Retinal pigment epithelial cell (primary cell): ENCODE measurements at regions not wholly inside any gene's neighbourhood (a gene's known extent, or its start where the extent isn't known, plus 50 kb on each side); places are given as distances from the start of the nearest gene placed in this dataset.
"Not testable (repeated sequence)": the region's sequence is repeated elsewhere in the genome, so short reads cannot be mapped to it uniquely, and the experiment has no call there.

Experiments used
- DNase-seq: peaks from one replicate; pipeline ENCODE4 v3.0.0-alpha.2; 2010; ENCODE audit warnings: low read depth
- H3K4me3 ChIP-seq: 2 replicates; pipeline ENCODE4 v1.5.1; 2011; ENCODE audit warnings: mild to moderate bottlenecking, low read length, control low read depth, moderate library complexity
- CTCF ChIP-seq: conservative IDR thresholded peaks from 2 replicates; pipeline ENCODE4 v1.5.1; 2011; ENCODE audit warnings: low read depth, low read length, control low read depth, inconsistent platforms

GRCh38 chr6:153984811-153985210 is 54.2 kb upstream of the OPRM1 start:
- TF ChIP-seq CTCF = no peak
- H3K4me3 ChIP-seq = no peak overlapping the region
- no peak for DNase-seq

GRCh38 chr6:153980171-153980570 is 58.9 kb upstream of the OPRM1 start:
- DNase-seq = no peak

GRCh38 chr6:153978911-153979548 is 60.0 kb upstream of the OPRM1 start:
- DNase-seq, H3K4me3 ChIP-seq: not testable (repeated sequence)

More at GRCh38 chr6:153980171-153980570, 58.9 kb upstream of the OPRM1 start:
- H3K4me3 ChIP-seq = no peak overlapping the region
- no peak for TF ChIP-seq CTCF

- no peak for DNase-seq
- H3K4me3 ChIP-seq = no peak overlapping the region
- TF ChIP-seq CTCF = no peak
Observed at GRCh38 chr6:153976921-153977693, 61.9 kb upstream of the OPRM1 start.

- no peak for DNase-seq
- H3K4me3 ChIP-seq = no peak overlapping the region
- no peak for TF ChIP-seq CTCF
Observed at GRCh38 chr6:153966001-153966400, 73.0 kb upstream of the OPRM1 start.

- no peak for DNase-seq
- H3K4me3 ChIP-seq = no peak overlapping the region
- TF ChIP-seq CTCF = no peak
Observed at GRCh38 chr6:153963352-153963751, 75.7 kb upstream of the OPRM1 start.

GRCh38 chr6:153962555-153962954 is 76.5 kb upstream of the OPRM1 start:
- no peak for TF ChIP-seq CTCF
- no peak overlapping the region for H3K4me3 ChIP-seq

More at GRCh38 chr6:153962555-153962954, 76.5 kb upstream of the OPRM1 start:
- no peak for DNase-seq
